ENCODE measurements at regions not wholly inside any gene's neighbourhood (a gene's known extent, or its start where the extent isn't known, plus 50 kb on each side); places are given as distances from the start of the nearest gene placed in this dataset.

DNA sequence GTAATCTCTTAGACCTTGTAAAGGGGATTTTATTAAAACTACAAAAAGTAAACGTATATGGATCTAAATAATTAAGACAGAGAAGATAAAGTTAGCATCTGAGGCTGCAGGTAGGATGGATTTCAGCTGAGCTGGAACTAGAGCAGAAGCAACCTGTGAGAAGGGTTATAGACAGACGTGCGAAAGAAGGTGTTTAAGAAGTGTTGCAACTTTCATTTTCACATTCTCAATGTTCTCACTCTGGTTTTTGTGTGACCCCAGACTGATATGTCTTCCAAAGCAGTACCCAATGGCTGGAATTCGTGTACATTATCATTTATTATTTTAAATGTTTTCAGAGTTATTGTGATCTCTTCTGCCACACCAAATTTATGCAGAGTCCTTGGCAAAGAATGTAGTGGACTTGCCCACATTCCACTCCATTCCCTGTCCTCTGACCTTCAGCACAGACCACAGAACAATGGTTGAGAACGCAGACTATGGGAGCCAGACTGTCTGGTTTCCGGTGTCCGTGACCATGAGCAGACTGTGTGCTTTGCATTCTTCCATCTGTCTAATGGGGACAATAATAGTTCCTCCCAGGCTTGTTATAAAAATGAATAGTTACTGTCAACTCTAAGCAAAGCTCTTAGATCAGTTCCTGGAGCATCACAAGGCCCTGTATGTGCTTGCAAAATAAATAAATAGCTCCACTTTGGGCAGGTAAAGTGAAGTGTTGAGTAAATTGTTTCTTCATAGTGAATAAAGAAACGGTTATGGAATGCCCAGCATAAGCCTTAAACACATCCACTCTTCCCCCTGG lies 140.6 kb upstream of the SAMSN1 start:
- Histone ChIP-seq H3K79me2 (ENCODE audit: control insufficient read depth, insufficient read depth, low read length) (no peaks in the 10 kb centered on the region), H3K4me3 (no peak overlapping the region), H3K9me3 (replicated peaks; ENCODE audit: control insufficient read depth, insufficient read depth, low read depth, low read length) (no peaks in the 10 kb centered on the region), H3K9ac (ENCODE audit: insufficient read depth in 1 of 2, low read depth in 2 of 2, low read length in 2 of 2) (no peak overlapping the region), H3K27ac (ENCODE audit: extremely low read depth, low read depth, low read length) (no peak overlapping the region), H3K9me1 (ENCODE audit: control insufficient read depth, insufficient read depth, low read length) (no peaks in the 10 kb centered on the region), H2AFZ (ENCODE audit: low read depth, low read length) (peak overlapping the region; percentile 69), H3K4me1 (replicated peaks in 1 of 2; ENCODE audit: control insufficient read depth in 2 of 2, insufficient read depth in 2 of 2, low read length in 2 of 2) (peaks cover 3 to 11% of the 10 kb centered on the region in 2 experiments; a peak in 1 of 5 replicates), H3K4me2 (ENCODE audit: insufficient read depth, low read length) (peak overlapping the region; percentile 22; the same call in 1 of the 2 replicates), H4K20me1 (replicated peaks; ENCODE audit: control insufficient read depth, insufficient read depth, low read length) (no peaks in the 10 kb centered on the region), H3K27me3 (ENCODE audit: control insufficient read depth in 2 of 2, insufficient read depth in 2 of 2, low read length in 2 of 2) (no peaks in the 10 kb centered on the region), H3K36me3 (ENCODE audit: control insufficient read depth, insufficient read depth, low read length) (no peaks in the 10 kb centered on the region)
- ChIA-PET CTCF (ENCODE audit: low intra/inter-chr PET ratio) (no interaction called here), POLR2A (interaction anchor here (1.0 kb wide), 1 partner anchor 198 kb away, joined by 3 read pairs; no protein-coding TSS in a partner anchor)
- no peak for FAIRE-seq
- DNase-seq (ENCODE audit: extremely low read depth in 1 of 4, low spot score in 3 of 4): no peak
- TF ChIP-seq POLR2AphosphoS2 (IDR thresholded peaks at IDR 0.05; ENCODE audit: low read length): no peak
- TF ChIP-seq SMAD4 (CRISPR knock-in tag; conservative IDR thresholded peaks at IDR 0.05): 0 out of 2 replicates have a peak, but pooled peaks have one; percentile 30
- no peak for TF ChIP-seq ZNF507 (tag; conservative IDR thresholded peaks at IDR 0.05)
- TF ChIP-seq RBM25 (IDR thresholded peaks at IDR 0.05; ENCODE audit: low read depth, low read length, severe bottlenecking): peak; percentile 24
- no peak for TF ChIP-seq PATZ1 (CRISPR knock-in tag; IDR thresholded peaks at IDR 0.05; ENCODE audit: borderline replicate concordance)
- TF ChIP-seq SETDB1 (IDR thresholded peaks at IDR 0.05; ENCODE audit: low read length): no peak
- TF ChIP-seq ELK1 (CRISPR knock-in tag; IDR thresholded peaks at IDR 0.05): no peak
- no peak for TF ChIP-seq DDX20 (tag; IDR thresholded peaks at IDR 0.05; ENCODE audit: low read depth)
- no peak for TF ChIP-seq JUN (IDR thresholded peaks at IDR 0.05; ENCODE audit: borderline replicate concordance, low read depth, low read length)
- TF ChIP-seq JUN (CRISPR knock-in tag; IDR thresholded peaks at IDR 0.05; ENCODE audit: borderline replicate concordance): no peak
- 52% methylated on average over 8 of the region's 8 CpGs for whole genome bisulfite sequencing (ENCODE audit: insufficient coverage, low coverage, missing lambda C conversion rate)
- in situ Hi-C loops (cut with MboI) (no loop called here), intact Hi-C loops (cut with micrococcal nuclease) (no loop called here)
- peak; percentile 10; the same call in 1 of the 3 replicates for ATAC-seq
- BruUV-seq (replicated peaks): no TSS peak

Measured in K562 (cell line).